ENCODE measurements at regions not wholly inside any gene's neighbourhood (a gene's known extent, or its start where the extent isn't known, plus 50 kb on each side); places are given as distances from the start of the nearest gene placed in this dataset.

- no peak for DNase-seq (ENCODE audit: low read depth)
Measured at GRCh38 chr12:60137513-60137912, 541.7 kb downstream of the SLC16A7 start.

GRCh38 chr12:60138526-60138925, 542.7 kb downstream of the SLC16A7 start:
- no peak for DNase-seq (ENCODE audit: low read depth)

GRCh38 chr12:60144395-60144794, 548.6 kb downstream of the SLC16A7 start:
- no peak for DNase-seq (ENCODE audit: low read depth)

- no peak for DNase-seq (ENCODE audit: low read depth)
Measured at GRCh38 chr12:60148109-60148508, 552.3 kb downstream of the SLC16A7 start.

GRCh38 chr12:60148831-60149230, 553.0 kb downstream of the SLC16A7 start:
- DNase-seq (ENCODE audit: low read depth) = no peak

GRCh38 chr12:60152756-60153155, 556.9 kb downstream of the SLC16A7 start:
- no peak for DNase-seq (ENCODE audit: low read depth)

GRCh38 chr12:60159761-60160160, 563.9 kb downstream of the SLC16A7 start:
- DNase-seq (ENCODE audit: low read depth) = no peak

GRCh38 chr12:60162988-60163720, 567.3 kb downstream of the SLC16A7 start:
- no peak for DNase-seq (ENCODE audit: low read depth)

GRCh38 chr12:60165781-60166180, 570.0 kb downstream of the SLC16A7 start:
- no peak for DNase-seq (ENCODE audit: low read depth)

- DNase-seq (ENCODE audit: low read depth) = no peak
Measured at GRCh38 chr12:60168441-60168840, 572.6 kb downstream of the SLC16A7 start.

- no peak for DNase-seq (ENCODE audit: low read depth)
Measured at GRCh38 chr12:60169904-60170303, 574.1 kb downstream of the SLC16A7 start.

GRCh38 chr12:60172266-60173211, 576.7 kb downstream of the SLC16A7 start:
- no peak for DNase-seq (ENCODE audit: low read depth)

- DNase-seq (ENCODE audit: low read depth) = no peak
Measured at GRCh38 chr12:60173224-60174170, 577.7 kb downstream of the SLC16A7 start.

- DNase-seq (ENCODE audit: low read depth) = no peak
Measured at GRCh38 chr12:60174476-60174875, 578.6 kb downstream of the SLC16A7 start.

GRCh38 chr12:60174941-60175340, 579.1 kb downstream of the SLC16A7 start:
- no peak for DNase-seq (ENCODE audit: low read depth)

GRCh38 chr12:60176891-60177290, 581.1 kb downstream of the SLC16A7 start:
- DNase-seq (ENCODE audit: low read depth) = no peak

GRCh38 chr12:60180298-60180697, 584.5 kb downstream of the SLC16A7 start:
- DNase-seq (ENCODE audit: low read depth) = no peak

GRCh38 chr12:60182354-60182753, 586.5 kb downstream of the SLC16A7 start:
- DNase-seq (ENCODE audit: low read depth) = no peak

GRCh38 chr12:60184096-60184495, 588.3 kb downstream of the SLC16A7 start:
- no peak for DNase-seq (ENCODE audit: low read depth)

GRCh38 chr12:60185060-60185459, 589.2 kb downstream of the SLC16A7 start:
- no peak for DNase-seq (ENCODE audit: low read depth)

GRCh38 chr12:60191271-60191670, 595.4 kb downstream of the SLC16A7 start:
- no peak for DNase-seq (ENCODE audit: low read depth)
